ENCODE measurements at regions not wholly inside any gene's neighbourhood (a gene's known extent, or its start where the extent isn't known, plus 50 kb on each side); places are given as distances from the start of the nearest gene placed in this dataset.

GRCh38 chr2:79453918-79454317 is 58.9 kb upstream of the CTNNA2 start:
- no peak for TF ChIP-seq CTCF (conservative IDR thresholded peaks at IDR 0.05 in 1 of 2, IDR thresholded peaks at IDR 0.05 in 1 of 2; ENCODE audit: low read depth in 1 of 2, low read length in 2 of 2)
- no peak for TF ChIP-seq EZH2 (IDR thresholded peaks at IDR 0.05; ENCODE audit: low read length, missing control alignments)
- Histone ChIP-seq H3K4me3 (replicated peaks in 1 of 4; ENCODE audit: control extremely low read depth in 1 of 4, insufficient read depth in 1 of 4, low read depth in 3 of 4, low read length in 4 of 4) (no peak overlapping the region), H3K79me2 (ENCODE audit: control insufficient read depth, insufficient read depth, low read length) (no peaks in the 10 kb centered on the region), H3K36me3 (ENCODE audit: control insufficient read depth, insufficient read depth, low read length) (no peaks in the 10 kb centered on the region), H3K9me3 (ENCODE audit: control insufficient read depth, insufficient read depth, low read depth, low read length) (no peaks in the 10 kb centered on the region), H3K4me1 (ENCODE audit: control insufficient read depth, extremely low read depth, insufficient read depth, low read length) (no peaks in the 10 kb centered on the region), H4K20me1 (ENCODE audit: control insufficient read depth, extremely low read depth, insufficient read depth, low read length) (no peaks in the 10 kb centered on the region), H3K4me2 (ENCODE audit: extremely low read depth, insufficient read depth, low read length) (no peak overlapping the region), H2AFZ (ENCODE audit: low read length) (no peak overlapping the region), H3K27ac (ENCODE audit: insufficient read depth, low read length) (no peak overlapping the region), H3K27me3 (ENCODE audit: control insufficient read depth, insufficient read depth, low read length) (no peaks in the 10 kb centered on the region), H3K9ac (ENCODE audit: insufficient read depth, low read length) (no peak overlapping the region)
- DNase-seq (ENCODE audit: low read depth in 2 of 2) = peak in 1 of 2 donors; percentile 2

- DNase-seq (ENCODE audit: low read depth in 2 of 2) = no peak
- Histone ChIP-seq H3K4me2 (ENCODE audit: extremely low read depth, insufficient read depth, low read length) (no peak overlapping the region), H3K4me1 (ENCODE audit: control insufficient read depth, extremely low read depth, insufficient read depth, low read length) (no peaks in the 10 kb centered on the region), H4K20me1 (ENCODE audit: control insufficient read depth, extremely low read depth, insufficient read depth, low read length) (no peaks in the 10 kb centered on the region), H3K9me3 (ENCODE audit: control insufficient read depth, insufficient read depth, low read depth, low read length) (no peaks in the 10 kb centered on the region), H3K27me3 (ENCODE audit: control insufficient read depth, insufficient read depth, low read length) (no peaks in the 10 kb centered on the region), H3K4me3 (replicated peaks in 1 of 4; ENCODE audit: control extremely low read depth in 1 of 4, insufficient read depth in 1 of 4, low read depth in 3 of 4, low read length in 4 of 4) (no peak overlapping the region), H3K27ac (ENCODE audit: insufficient read depth, low read length) (no peak overlapping the region), H3K79me2 (ENCODE audit: control insufficient read depth, insufficient read depth, low read length) (no peaks in the 10 kb centered on the region), H2AFZ (ENCODE audit: low read length) (no peak overlapping the region), H3K36me3 (ENCODE audit: control insufficient read depth, insufficient read depth, low read length) (no peaks in the 10 kb centered on the region), H3K9ac (ENCODE audit: insufficient read depth, low read length) (no peak overlapping the region)
- TF ChIP-seq EZH2 (IDR thresholded peaks at IDR 0.05; ENCODE audit: low read length, missing control alignments) = no peak
- TF ChIP-seq CTCF (conservative IDR thresholded peaks at IDR 0.05 in 1 of 2, IDR thresholded peaks at IDR 0.05 in 1 of 2; ENCODE audit: low read depth in 1 of 2, low read length in 2 of 2) = no peak
Measured at GRCh38 chr2:79452651-79453050, 60.2 kb upstream of the CTNNA2 start.

GRCh38 chr2:79447463-79447862 is 65.4 kb upstream of the CTNNA2 start:
- TF ChIP-seq CTCF (conservative IDR thresholded peaks at IDR 0.05 in 1 of 2, IDR thresholded peaks at IDR 0.05 in 1 of 2; ENCODE audit: low read depth in 1 of 2, low read length in 2 of 2) (no peak), EZH2 (IDR thresholded peaks at IDR 0.05; ENCODE audit: low read length, missing control alignments) (no peak)
- no peak overlapping the region for H3K27ac ChIP-seq (ENCODE audit: insufficient read depth, low read length)

More at GRCh38 chr2:79447463-79447862, 65.4 kb upstream of the CTNNA2 start:
- no peaks in the 10 kb centered on the region for H3K79me2 ChIP-seq (ENCODE audit: control insufficient read depth, insufficient read depth, low read length)
- no peak overlapping the region for H3K4me3 ChIP-seq (replicated peaks in 1 of 4; ENCODE audit: control extremely low read depth in 1 of 4, insufficient read depth in 1 of 4, low read depth in 3 of 4, low read length in 4 of 4)
- no peaks in the 10 kb centered on the region for H3K27me3 ChIP-seq (ENCODE audit: control insufficient read depth, insufficient read depth, low read length)
- H3K36me3 ChIP-seq (ENCODE audit: control insufficient read depth, insufficient read depth, low read length) = no peaks in the 10 kb centered on the region
- H3K4me2 ChIP-seq (ENCODE audit: extremely low read depth, insufficient read depth, low read length) = no peak overlapping the region
- no peaks in the 10 kb centered on the region for H4K20me1 ChIP-seq (ENCODE audit: control insufficient read depth, extremely low read depth, insufficient read depth, low read length)
- H3K9me3 ChIP-seq (ENCODE audit: control insufficient read depth, insufficient read depth, low read depth, low read length) = no peaks in the 10 kb centered on the region
- DNase-seq (ENCODE audit: low read depth in 2 of 2) = no peak
- H2AFZ ChIP-seq (ENCODE audit: low read length) = no peak overlapping the region
- H3K9ac ChIP-seq (ENCODE audit: insufficient read depth, low read length) = no peak overlapping the region
- H3K4me1 ChIP-seq (ENCODE audit: control insufficient read depth, extremely low read depth, insufficient read depth, low read length) = no peaks in the 10 kb centered on the region
